HCT116 (cell line): ENCODE measurements at regions not wholly inside any gene's neighbourhood (a gene's known extent, or its start where the extent isn't known, plus 50 kb on each side); places are given as distances from the start of the nearest gene placed in this dataset.

ENCODE experiments used
- ATAC-seq: fragments of 200-7000 bp; cut with Tn5 transposase; 2 replicates; pipeline ENCODE4 v1.9.1; 2020; ENCODE audit warnings: mild to moderate bottlenecking, moderate library complexity
- BruUV-seq: library from RNA; stranded (reverse); fragments of 400-500 nt; replicated peaks from 2 replicates; lab custom pipeline; 2021; lab: Mats Ljungman, UMichigan
- CTCF ChIA-PET: fragments of 300-600 bp; sonication (Branson Sonifier 250); formaldehyde crosslinking; loops from one replicate; lab custom pipeline; 2021; ENCODE audit warnings: antibody characterized with exemption; lab: Charles Lee
- POLR2A ChIA-PET: fragments of 300-600, 350-600 bp; sonication (Branson Sonifier 250); formaldehyde crosslinking; loops from one replicate; lab custom pipeline; 2021; ENCODE audit warnings: antibody characterized with exemption; lab: Charles Lee
- RAD21 ChIA-PET, 2 experiments: fragments of 300-600 bp; sonication (Branson Sonifier 250); formaldehyde crosslinking; loops; one replicate each; lab custom pipeline; 2023; ENCODE audit warnings: low total read pairs in 2 of 2; ENCODE audit not compliant: uncharacterized antibody in 2 of 2, unreplicated experiment in 2 of 2, low non-redundant PET in 1 of 2; lab: Charles Lee
- DNase-seq: peaks from one replicate; pipeline ENCODE4 v3.0.0-alpha.2; 2010; ENCODE audit warnings: low read depth, low spot score
- H2AFZ ChIP-seq: fragments of 200-600 bp; shearing (Covaris generic), sonication (generic); 2 replicates; pipeline ENCODE4 v1.6.1; 2017; ENCODE audit warnings: low read depth, mixed run types, mixed read lengths, antibody characterized with exemption, low read length; ENCODE audit not compliant: poor library complexity, severe bottlenecking
- H3K27ac ChIP-seq: 2 replicates; pipeline ENCODE4 v1.5.1; 2012; ENCODE audit warnings: low read depth, low read length
- H3K27me3 ChIP-seq: fragments of 200-600 bp; sonication (generic); 2 replicates; pipeline ENCODE4 v1.6.1; 2016; ENCODE audit warnings: mixed run types, low read length, mixed read lengths; ENCODE audit not compliant: insufficient read depth
- H3K36me3 ChIP-seq, 2 experiments: fragments of 200-500 bp in 1 of 2; fragments of 200-600 bp in 1 of 2; sonication (Bioruptor generic) in 1 of 2; sonication (generic) in 1 of 2; 2 replicates each; pipeline versions ENCODE4 v1.5.1 to v1.6.1; 2014 to 2016; ENCODE audit warnings: low read length in 2 of 2, inconsistent platforms in 1 of 2, mixed read lengths in 1 of 2, mixed run types in 1 of 2; ENCODE audit not compliant: insufficient read depth in 2 of 2, control insufficient read depth in 1 of 2
- H3K4me1 ChIP-seq, 2 experiments: fragments of 200-600 bp in 1 of 2; sonication (generic) in 1 of 2; 2 replicates each; pipeline versions ENCODE4 v1.5.1 to v1.6.1; 2012 to 2017; ENCODE audit warnings: low read length in 2 of 2, inconsistent platforms in 1 of 2, mild to moderate bottlenecking in 1 of 2, mixed read lengths in 1 of 2, mixed run types in 1 of 2, moderate library complexity in 1 of 2; ENCODE audit not compliant: insufficient read depth in 2 of 2, control insufficient read depth in 1 of 2
- H3K4me2 ChIP-seq: fragments of 200-600 bp; sonication (generic); 2 replicates; pipeline ENCODE4 v1.6.1; 2017; ENCODE audit warnings: mixed run types, low read length, mixed read lengths
- H3K4me3 ChIP-seq, 2 experiments: fragments of 200-600 bp in 1 of 2; sonication (generic) in 1 of 2; replicated peaks in 1 of 2; 2 replicates each; pipeline ENCODE4 v1.5.1; 2011 to 2016; ENCODE audit warnings: low read length in 2 of 2, control low read depth in 1 of 2, low read depth in 1 of 2, mild to moderate bottlenecking in 1 of 2, mixed read lengths in 1 of 2, mixed run types in 1 of 2
- H3K79me2 ChIP-seq: fragments of 200-600 bp; sonication (generic); 2 replicates; pipeline ENCODE4 v1.6.1; 2017; ENCODE audit warnings: mild to moderate bottlenecking, mixed run types, low read length, moderate library complexity, mixed read lengths; ENCODE audit not compliant: insufficient read depth
- H3K9ac ChIP-seq: fragments of 200-600 bp; sonication (generic); 2 replicates; pipeline ENCODE4 v1.6.1; 2016; ENCODE audit warnings: low read length, mixed read lengths
- H3K9me2 ChIP-seq: fragments of 200-600 bp; sonication (generic), shearing (Covaris generic); 2 replicates; pipeline ENCODE4 v1.6.1; 2017; ENCODE audit warnings: mixed run types, mild to moderate bottlenecking, moderate library complexity; ENCODE audit not compliant: insufficient read depth
- H3K9me3 ChIP-seq, 2 experiments: fragments of 200-500 bp in 1 of 2; fragments of 200-600 bp in 1 of 2; sonication (Bioruptor generic) in 1 of 2; sonication (generic) in 1 of 2; 2 replicates each; pipeline ENCODE4 v1.6.1; 2014 to 2017; ENCODE audit warnings: low read length in 2 of 2, mixed read lengths in 2 of 2, inconsistent platforms in 1 of 2, low read depth in 1 of 2, mild to moderate bottlenecking in 1 of 2, mixed run types in 1 of 2, moderate library complexity in 1 of 2; ENCODE audit not compliant: control insufficient read depth in 1 of 2, insufficient read depth in 1 of 2
- H4K20me1 ChIP-seq: fragments of 200-600 bp; sonication (generic), shearing (Covaris generic); 2 replicates; pipeline ENCODE4 v1.6.1; 2017; ENCODE audit warnings: mixed run types, mild to moderate bottlenecking, moderate library complexity; ENCODE audit not compliant: insufficient read depth
- CEBPB ChIP-seq: IDR thresholded peaks from 2 replicates; pipeline ENCODE4 v1.6.1; 2012; ENCODE audit warnings: low read depth
- CTCF ChIP-seq, 3 experiments: fragments of 200-600 bp in 1 of 3; sonication (generic) in 1 of 3; IDR thresholded peaks in 2 of 3; conservative IDR thresholded peaks in 1 of 3; 2 replicates each; pipeline ENCODE4 v1.5.1; 2012 to 2017; ENCODE audit warnings: low read depth in 2 of 3, low read length in 2 of 3, antibody characterized with exemption in 1 of 3, borderline replicate concordance in 1 of 3, control low read depth in 1 of 3, mild to moderate bottlenecking in 1 of 3, mixed read lengths in 1 of 3, mixed run types in 1 of 3, moderate library complexity in 1 of 3; ENCODE audit not compliant: insufficient read depth in 1 of 3
- EZH2 ChIP-seq: fragments of 200-600 bp; sonication (generic); IDR thresholded peaks from 2 replicates; pipeline ENCODE4 v1.6.1; 2017; ENCODE audit warnings: antibody characterized with exemption, mixed run types
- EZH2phosphoT487 ChIP-seq: fragments of 200-600 bp; IDR thresholded peaks from 2 replicates; pipeline ENCODE4 v1.6.1; 2018; ENCODE audit warnings: antibody characterized with exemption, borderline replicate concordance
- FOSL1 ChIP-seq: IDR thresholded peaks from 2 replicates; pipeline ENCODE4 v1.6.1; 2012; ENCODE audit warnings: low read depth
- JUND ChIP-seq: IDR thresholded peaks from 2 replicates; pipeline ENCODE4 v1.6.1; 2012
- MAX ChIP-seq: IDR thresholded peaks from 2 replicates; pipeline ENCODE4 v1.6.1; 2012
- POLR2A ChIP-seq: IDR thresholded peaks from 2 replicates; pipeline ENCODE4 v1.7.0; 2011; ENCODE audit warnings: borderline replicate concordance; ENCODE audit not compliant: insufficient read depth, insufficient read length; ENCODE audit errors: extremely low read depth
- POLR2AphosphoS5 ChIP-seq: IDR thresholded peaks from 2 replicates; pipeline ENCODE4 v1.6.1; 2011; ENCODE audit warnings: mild to moderate bottlenecking, low read depth, low read length, moderate library complexity
- TCF7L2 ChIP-seq: IDR thresholded peaks from 2 replicates; pipeline ENCODE4 v1.7.0; 2011; ENCODE audit warnings: borderline replicate concordance, inconsistent platforms; ENCODE audit not compliant: insufficient read depth, insufficient read length; ENCODE audit errors: extremely low read depth
- ZBTB33 ChIP-seq: IDR thresholded peaks from 2 replicates; pipeline ENCODE4 v1.6.1; 2011; ENCODE audit warnings: mild to moderate bottlenecking, low read length, moderate library complexity; ENCODE audit not compliant: insufficient replicate concordance; ENCODE audit errors: extremely low read depth
- intact Hi-C: fragments of 100-400 bp; cut with micrococcal nuclease; formaldehyde crosslinking; loops from 2 replicates; pipeline ENCODE4 v1.10.0; 2022

- Histone ChIP-seq H3K9me2 (no peaks in the 10 kb centered on the region), H2AFZ (no peak overlapping the region), H3K4me3 (no peak overlapping the region), H3K36me3 (no peaks in the 10 kb centered on the region), H3K9ac (no peak overlapping the region), H3K79me2 (no peaks in the 10 kb centered on the region), H3K4me1 (no peaks in the 10 kb centered on the region), H4K20me1 (no peaks in the 10 kb centered on the region), H3K27me3 (no peaks in the 10 kb centered on the region), H3K27ac (no peak overlapping the region), H3K4me2 (no peak overlapping the region), H3K9me3 (no peaks in the 10 kb centered on the region)
- ATAC-seq (no peak), DNase-seq (no peak)
- no TSS peak for BruUV-seq
- ChIA-PET CTCF (no interaction called here), POLR2A (no interaction called here), RAD21 (no interaction called here)
- TF ChIP-seq CTCF (IDR thresholded peaks at IDR 0.05 in 2 of 3, conservative IDR thresholded peaks at IDR 0.05 in 1 of 3; ENCODE audit: borderline replicate concordance in 1 of 3, insufficient read depth in 1 of 3, low read depth in 2 of 3, low read length in 2 of 3) (no peak), CEBPB (no peak), EZH2 (no peak), POLR2A (no peak), FOSL1 (no peak), TCF7L2 (no peak), MAX (no peak), JUND (no peak), POLR2AphosphoS5 (no peak), ZBTB33 (no peak), EZH2phosphoT487 (no peak)
- intact Hi-C loops, result no loop called here
Observed at GRCh38 chr2:228644199-228644598, 462.7 kb upstream of the SPHKAP start.
